Skeletal muscle tissue (tissue), 3 donors: ENCODE measurements at regions not wholly inside any gene's neighbourhood (a gene's known extent, or its start where the extent isn't known, plus 50 kb on each side); places are given as distances from the start of the nearest gene placed in this dataset.
"Not testable (repeated sequence)": the region's sequence is repeated elsewhere in the genome, so short reads cannot be mapped to it uniquely, and the experiment has no call there.

ENCODE experiments used
- H3K27ac ChIP-seq: one replicate; pipeline ENCODE4 v1.7.0; 2013; ENCODE audit warnings: mild to moderate bottlenecking, low read depth, low read length, inconsistent platforms
- H3K27me3 ChIP-seq, 3 donors: one replicate each; pipeline ENCODE4 v1.7.0; 2013; ENCODE audit warnings: low read length in 3 of 3; ENCODE audit not compliant: control insufficient read depth in 3 of 3, insufficient read depth in 3 of 3
- H3K36me3 ChIP-seq, 3 donors: one replicate each; pipeline ENCODE4 v1.7.0; 2013; ENCODE audit warnings: low read length in 3 of 3; ENCODE audit not compliant: control insufficient read depth in 3 of 3, insufficient read depth in 3 of 3
- H3K4me1 ChIP-seq, 3 donors: one replicate each; pipeline ENCODE4 v1.7.0; 2013; ENCODE audit warnings: low read length in 3 of 3, mild to moderate bottlenecking in 3 of 3; ENCODE audit not compliant: control insufficient read depth in 3 of 3, insufficient read depth in 3 of 3
- H3K4me3 ChIP-seq, 3 donors: one replicate each; pipeline ENCODE4 v1.7.0; 2013; ENCODE audit warnings: low read length in 3 of 3
- H3K9ac ChIP-seq, 3 donors: one replicate each; pipeline ENCODE4 v1.7.0; 2013; ENCODE audit warnings: low read length in 3 of 3, mild to moderate bottlenecking in 3 of 3, moderate library complexity in 2 of 3, low read depth in 1 of 3
- H3K9me3 ChIP-seq, 3 donors: one replicate each; pipeline ENCODE4 v1.7.0; 2013; ENCODE audit warnings: low read length in 3 of 3; ENCODE audit not compliant: control insufficient read depth in 3 of 3
- donor health status: Osteomylitis.

GRCh38 chr22:11035031-11035873, 4492.7 kb upstream of the OR11H1 start:
- H3K4me3 ChIP-seq, H3K27me3 ChIP-seq, H3K9ac ChIP-seq, H3K27ac ChIP-seq, H3K36me3 ChIP-seq, H3K4me1 ChIP-seq: not testable (repeated sequence)
- peaks cover 7 to 21% (median 9%) of the 10 kb centered on the region in 3 donors for H3K9me3 ChIP-seq

GRCh38 chr22:11037314-11037713, 4490.7 kb upstream of the OR11H1 start:
- not testable (repeated sequence) for H3K4me3 ChIP-seq, H3K36me3 ChIP-seq, H3K4me1 ChIP-seq, H3K27me3 ChIP-seq, H3K27ac ChIP-seq, H3K9ac ChIP-seq
- H3K9me3 ChIP-seq, result peaks cover 5 to 18% (median 12%) of the 10 kb centered on the region in 3 donors

GRCh38 chr22:11037814-11038213, 4490.2 kb upstream of the OR11H1 start:
- not testable (repeated sequence) for H3K36me3 ChIP-seq, H3K27me3 ChIP-seq, H3K27ac ChIP-seq, H3K4me1 ChIP-seq, H3K9ac ChIP-seq, H3K4me3 ChIP-seq
- H3K9me3 ChIP-seq, result peaks cover 5 to 17% (median 12%) of the 10 kb centered on the region in 3 donors

DNA sequence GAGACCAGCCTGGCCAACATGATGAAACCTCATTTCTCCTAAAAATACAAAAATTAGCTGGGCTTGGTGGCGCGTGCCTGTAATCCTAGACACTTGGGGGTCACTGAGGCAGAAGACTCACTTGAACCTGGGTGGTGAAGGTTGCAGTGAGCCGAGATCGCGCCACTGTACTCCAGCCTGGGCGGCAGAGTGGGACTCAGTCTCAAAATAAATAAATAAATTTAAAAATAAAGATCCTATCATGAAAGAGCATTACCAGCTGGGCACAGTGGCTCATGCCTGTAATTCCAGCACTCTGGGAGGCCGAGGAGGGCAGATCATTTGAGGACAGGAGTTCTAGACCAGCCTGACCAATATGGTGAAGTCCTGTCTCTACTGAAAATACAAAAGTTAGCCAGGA, 4489.2 kb upstream of the OR11H1 start:
- H3K9ac ChIP-seq, H3K4me1 ChIP-seq, H3K27me3 ChIP-seq, H3K27ac ChIP-seq, H3K4me3 ChIP-seq, H3K36me3 ChIP-seq: not testable (repeated sequence)
- H3K9me3 ChIP-seq, result peaks cover 8 to 17% (median 12%) of the 10 kb centered on the region in 3 donors

DNA sequence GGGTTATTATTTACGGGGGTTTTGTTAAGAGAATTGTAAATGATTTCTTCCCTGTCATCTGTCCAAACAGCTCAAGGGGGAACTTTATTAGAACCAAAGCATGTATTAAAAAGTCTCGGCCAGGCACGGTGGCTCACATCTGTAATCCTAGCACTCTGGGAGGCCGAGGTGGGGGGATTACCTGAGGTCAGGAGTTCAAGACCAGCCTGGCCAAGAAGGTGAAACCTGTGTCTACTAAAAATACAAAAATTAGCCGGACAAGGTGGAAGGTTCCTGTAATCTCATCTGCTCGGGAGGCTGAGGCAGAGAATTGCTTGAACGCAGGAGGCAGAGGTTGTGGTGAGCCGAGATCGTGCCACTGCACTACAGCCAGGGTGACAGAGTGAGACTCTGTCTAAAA, 4486.6 kb upstream of the OR11H1 start:
- H3K27me3 ChIP-seq, H3K4me3 ChIP-seq, H3K9ac ChIP-seq, H3K27ac ChIP-seq, H3K36me3 ChIP-seq, H3K4me1 ChIP-seq: not testable (repeated sequence)
- peaks cover 8 to 15% (median 9%) of the 10 kb centered on the region in 3 donors for H3K9me3 ChIP-seq

DNA sequence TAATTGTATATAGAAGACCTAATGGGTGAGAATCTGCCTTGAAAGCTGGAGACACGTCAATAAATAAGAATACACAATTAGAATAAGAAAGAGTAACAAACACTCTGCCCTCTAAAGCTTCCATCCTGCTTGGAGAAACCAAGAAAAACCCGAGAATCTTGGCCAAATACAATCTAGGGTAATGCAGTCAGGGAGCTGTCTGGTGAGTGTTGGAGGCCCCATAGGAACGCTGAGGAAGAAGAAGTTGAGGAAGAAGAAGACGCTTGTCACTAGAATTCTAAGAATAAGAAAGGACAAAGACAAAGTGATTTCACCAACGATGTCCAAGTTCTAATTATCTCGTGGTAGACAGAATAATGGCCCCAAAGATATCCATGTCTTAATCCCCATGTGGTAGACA, 4485.9 kb upstream of the OR11H1 start:
- Histone ChIP-seq H3K9ac (no peak overlapping the region), H3K4me1 (no peaks in the 10 kb centered on the region), H3K27me3 (no peaks in the 10 kb centered on the region), H3K4me3 (no peak overlapping the region), H3K9me3 (peaks cover 8 to 9% (median 9%) of the 10 kb centered on the region in 3 donors), H3K36me3 (no peaks in the 10 kb centered on the region), H3K27ac (no peak overlapping the region)

DNA sequence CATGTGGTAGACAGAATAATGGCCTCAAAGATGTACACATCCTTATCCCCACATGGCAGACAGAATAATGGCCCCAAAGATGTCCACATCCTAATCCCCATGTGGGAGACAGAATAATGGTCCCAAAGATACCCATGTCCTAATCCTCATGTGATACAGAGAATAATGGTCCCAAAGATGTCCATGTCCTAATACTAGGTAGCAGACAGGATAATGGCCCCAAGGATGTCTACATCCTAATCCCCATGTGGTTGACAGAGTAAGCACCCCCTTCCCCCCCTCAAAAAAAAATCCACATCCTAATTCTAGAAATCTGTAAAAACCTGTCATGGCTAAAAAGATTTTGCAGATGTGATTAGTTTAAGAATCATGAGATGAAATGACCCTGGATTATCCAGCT, 4484.7 kb upstream of the OR11H1 start:
- H3K9me3 ChIP-seq, H3K27ac ChIP-seq, H3K4me1 ChIP-seq, H3K9ac ChIP-seq, H3K4me3 ChIP-seq, H3K27me3 ChIP-seq, H3K36me3 ChIP-seq: not testable (repeated sequence)

- H3K27me3 ChIP-seq, H3K9ac ChIP-seq, H3K27ac ChIP-seq, H3K9me3 ChIP-seq, H3K36me3 ChIP-seq, H3K4me3 ChIP-seq, H3K4me1 ChIP-seq: not testable (repeated sequence)
Measured at GRCh38 chr22:11048884-11049283, 4479.1 kb upstream of the OR11H1 start.

DNA sequence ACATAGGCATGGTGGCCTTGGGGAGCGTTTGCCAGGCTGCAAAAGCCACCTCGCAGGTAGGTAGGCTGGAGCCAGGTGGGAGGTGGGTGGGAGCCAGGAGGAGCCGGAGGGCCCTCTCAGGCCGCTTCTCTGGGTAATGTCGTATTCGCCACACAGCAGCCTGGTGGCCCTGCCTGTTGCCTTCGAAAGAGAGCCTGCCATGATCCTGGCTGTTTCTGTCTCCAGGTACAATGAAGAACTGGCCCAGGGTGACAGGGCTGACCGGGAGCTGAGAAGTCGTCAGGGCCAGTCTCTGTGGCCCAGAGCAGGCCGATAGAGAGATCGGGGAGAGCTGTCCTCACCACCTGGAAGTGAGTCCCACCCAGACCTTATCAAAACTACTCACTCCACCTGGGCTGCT, 4477.8 kb upstream of the OR11H1 start:
- not testable (repeated sequence) for H3K9ac ChIP-seq, H3K36me3 ChIP-seq, H3K27me3 ChIP-seq, H3K27ac ChIP-seq, H3K4me3 ChIP-seq, H3K4me1 ChIP-seq
- peaks cover 1 to 10% (median 2%) of the 10 kb centered on the region in 3 donors for H3K9me3 ChIP-seq

- H3K9ac ChIP-seq, H3K27me3 ChIP-seq, H3K4me1 ChIP-seq, H3K36me3 ChIP-seq, H3K4me3 ChIP-seq, H3K27ac ChIP-seq: not testable (repeated sequence)
- H3K9me3 ChIP-seq, result peaks cover 2 to 16% (median 4%) of the 10 kb centered on the region in 3 donors
Measured at GRCh38 chr22:11051401-11052112, 4476.4 kb upstream of the OR11H1 start.
